ENCODE measurements at regions not wholly inside any gene's neighbourhood (a gene's known extent, or its start where the extent isn't known, plus 50 kb on each side); places are given as distances from the start of the nearest gene placed in this dataset.

GRCh38 chr5:144712090-144712489, 541.4 kb downstream of the KCTD16 start:
- DNase-seq (ENCODE audit: low read depth), result no peak
- TF ChIP-seq CTCF (conservative IDR thresholded peaks at IDR 0.05; ENCODE audit: low read depth, low read length), result no peak
- no peak overlapping the region for H3K4me3 ChIP-seq (ENCODE audit: low read depth, low read length)

DNA sequence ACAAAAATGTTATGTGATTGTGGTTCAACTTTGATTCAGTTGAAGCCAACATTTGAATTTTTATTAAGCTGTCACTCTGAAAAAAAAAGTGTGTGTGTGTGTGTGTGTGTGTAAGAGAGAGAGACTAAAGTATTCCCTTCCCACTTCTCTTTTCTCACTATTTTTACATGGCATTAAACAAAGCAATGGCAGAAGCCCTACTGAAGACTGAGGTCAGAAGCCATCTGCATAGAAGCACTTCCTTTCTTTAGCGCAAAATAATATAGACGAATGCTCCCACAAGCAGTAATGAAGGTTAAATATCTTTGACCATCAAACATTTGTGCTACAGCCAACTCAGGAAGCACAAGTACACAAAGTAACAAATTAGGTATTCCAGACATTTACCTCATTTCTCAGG, 540.5 kb downstream of the KCTD16 start:
- no peak for DNase-seq (ENCODE audit: low read depth)
- no peak overlapping the region for H3K4me3 ChIP-seq (ENCODE audit: low read depth, low read length)
- no peak for TF ChIP-seq CTCF (conservative IDR thresholded peaks at IDR 0.05; ENCODE audit: low read depth, low read length)

- no peak for DNase-seq (ENCODE audit: low read depth)
- no peak for TF ChIP-seq CTCF (conservative IDR thresholded peaks at IDR 0.05; ENCODE audit: low read depth, low read length)
Measured at GRCh38 chr5:144710637-144711036, 540.0 kb downstream of the KCTD16 start.

DNA sequence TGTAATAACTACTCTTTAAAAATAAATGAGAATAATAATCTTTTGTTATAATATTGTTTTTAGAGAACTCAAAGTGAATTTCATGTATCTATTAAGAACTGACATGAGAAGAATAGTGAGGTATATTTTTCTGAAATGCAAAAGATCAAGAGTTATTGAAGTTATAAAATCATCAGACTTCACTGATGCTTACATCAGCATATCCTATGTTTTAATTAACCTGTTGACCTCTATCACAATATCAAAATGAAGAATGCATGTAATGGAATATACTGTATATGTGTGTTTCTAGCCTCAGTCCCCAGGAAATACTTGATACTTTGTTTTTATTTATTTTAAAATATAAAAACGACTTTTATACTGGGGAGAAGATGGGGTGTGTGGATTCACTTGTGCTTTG, 533.1 kb downstream of the KCTD16 start:
- no peak overlapping the region for H3K4me3 ChIP-seq (ENCODE audit: low read depth, low read length)
- TF ChIP-seq CTCF (conservative IDR thresholded peaks at IDR 0.05; ENCODE audit: low read depth, low read length), result no peak
- DNase-seq (ENCODE audit: low read depth), result no peak

More at GRCh38 chr5:144710637-144711036, 540.0 kb downstream of the KCTD16 start:
- no peak overlapping the region for H3K4me3 ChIP-seq (ENCODE audit: low read depth, low read length)

DNA sequence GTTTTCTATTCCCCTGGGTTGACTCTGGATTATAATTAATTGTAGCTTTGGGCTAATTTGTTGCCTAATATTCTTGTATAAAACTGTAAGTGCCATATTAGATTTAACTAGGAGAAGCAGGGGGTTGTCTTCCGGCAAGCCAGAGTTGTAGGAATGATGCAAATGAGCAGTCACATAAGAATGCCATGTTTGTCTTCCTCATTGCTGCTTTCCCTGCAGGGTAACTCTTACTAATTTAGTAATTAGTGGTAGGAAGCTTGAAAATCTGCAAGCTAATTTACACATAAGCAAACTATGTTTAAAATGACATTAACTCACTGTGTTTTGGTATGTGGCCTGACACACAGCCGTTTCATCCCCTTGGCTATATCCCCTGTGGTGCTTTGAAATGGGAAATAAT, 527.8 kb downstream of the KCTD16 start:
- TF ChIP-seq CTCF (conservative IDR thresholded peaks at IDR 0.05; ENCODE audit: low read depth, low read length), result no peak
- H3K4me3 ChIP-seq (ENCODE audit: low read depth, low read length), result no peak overlapping the region
- peak; percentile 1 for DNase-seq (ENCODE audit: low read depth)

GRCh38 chr5:144697847-144698262, 527.2 kb downstream of the KCTD16 start:
- no peak for TF ChIP-seq CTCF (conservative IDR thresholded peaks at IDR 0.05; ENCODE audit: low read depth, low read length)
- peak; percentile 69 for DNase-seq (ENCODE audit: low read depth)
- H3K4me3 ChIP-seq (ENCODE audit: low read depth, low read length), result no peak overlapping the region

GRCh38 chr5:144691936-144692335, 521.3 kb downstream of the KCTD16 start:
- no peak for DNase-seq (ENCODE audit: low read depth)
- TF ChIP-seq CTCF (conservative IDR thresholded peaks at IDR 0.05; ENCODE audit: low read depth, low read length), result no peak
- H3K4me3 ChIP-seq (ENCODE audit: low read depth, low read length), result no peak overlapping the region

All from choroid plexus epithelial cell (primary cell).